Duodenal mucosa (tissue), 2 donors: ENCODE measurements at regions not wholly inside any gene's neighbourhood (a gene's known extent, or its start where the extent isn't known, plus 50 kb on each side); places are given as distances from the start of the nearest gene placed in this dataset.

ENCODE experiments used
- H3K27ac ChIP-seq: one replicate; pipeline ENCODE4 v1.7.0; 2013; ENCODE audit warnings: low read depth, low read length
- H3K27me3 ChIP-seq, 2 donors: one replicate each; pipeline ENCODE4 v1.7.0; 2013; ENCODE audit warnings: low read length in 2 of 2, control low read depth in 1 of 2; ENCODE audit not compliant: insufficient read depth in 2 of 2, control insufficient read depth in 1 of 2
- H3K36me3 ChIP-seq, 2 donors: one replicate each; pipeline ENCODE4 v1.7.0; 2013; ENCODE audit warnings: low read length in 2 of 2, control low read depth in 1 of 2; ENCODE audit not compliant: insufficient read depth in 2 of 2, control insufficient read depth in 1 of 2
- H3K4me1 ChIP-seq, 2 donors: one replicate each; pipeline ENCODE4 v1.7.0; 2013; ENCODE audit warnings: low read length in 2 of 2, control low read depth in 1 of 2; ENCODE audit not compliant: insufficient read depth in 2 of 2, control insufficient read depth in 1 of 2
- H3K4me3 ChIP-seq, 2 donors: one replicate each; pipeline ENCODE4 v1.7.0; 2013; ENCODE audit warnings: low read length in 2 of 2, low read depth in 1 of 2
- H3K9ac ChIP-seq, 2 donors: one replicate each; pipeline ENCODE4 v1.7.0; 2013; ENCODE audit warnings: low read length in 2 of 2, low read depth in 1 of 2
- H3K9me3 ChIP-seq, 2 donors: one replicate each; pipeline ENCODE4 v1.7.0; 2013; ENCODE audit warnings: low read length in 2 of 2, control low read depth in 1 of 2; ENCODE audit not compliant: control insufficient read depth in 1 of 2

GRCh38 chr1:194535369-194535768 lies 1349.0 kb upstream of the B3GALT2 start:
- Histone ChIP-seq H3K27ac (no peak overlapping the region), H3K4me1 (no peaks in the 10 kb centered on the region), H3K36me3 (no peaks in the 10 kb centered on the region), H3K9ac (no peak overlapping the region), H3K4me3 (no peak overlapping the region), H3K27me3 (no peaks in the 10 kb centered on the region), H3K9me3 (peaks cover 0 to 10% of the 10 kb centered on the region in 2 donors)

GRCh38 chr1:194534784-194535183 lies 1348.4 kb upstream of the B3GALT2 start:
- H3K9ac ChIP-seq = no peak overlapping the region
- H3K36me3 ChIP-seq = no peaks in the 10 kb centered on the region
- no peak overlapping the region for H3K4me3 ChIP-seq
- H3K9me3 ChIP-seq = peaks cover 0 to 7% of the 10 kb centered on the region in 2 donors
- no peak overlapping the region for H3K27ac ChIP-seq
- no peaks in the 10 kb centered on the region for H3K4me1 ChIP-seq
- H3K27me3 ChIP-seq = no peaks in the 10 kb centered on the region

- Histone ChIP-seq H3K27ac (no peak overlapping the region), H3K36me3 (no peaks in the 10 kb centered on the region), H3K9ac (no peak overlapping the region), H3K4me1 (no peaks in the 10 kb centered on the region), H3K9me3 (peaks cover 0 to 7% of the 10 kb centered on the region in 2 donors), H3K4me3 (no peak overlapping the region), H3K27me3 (no peaks in the 10 kb centered on the region)
These were observed 1347.2 kb upstream of the B3GALT2 start for GRCh38 chr1:194533641-194534040.

- H3K27me3 ChIP-seq = no peaks in the 10 kb centered on the region
- no peaks in the 10 kb centered on the region for H3K4me1 ChIP-seq
- H3K9ac ChIP-seq = no peak overlapping the region
- no peak overlapping the region for H3K4me3 ChIP-seq
- no peak overlapping the region for H3K27ac ChIP-seq
- H3K9me3 ChIP-seq = no peaks in the 10 kb centered on the region
- H3K36me3 ChIP-seq = no peaks in the 10 kb centered on the region
These were observed 1331.2 kb upstream of the B3GALT2 start for GRCh38 chr1:194517567-194517966.

- Histone ChIP-seq H3K4me1 (no peaks in the 10 kb centered on the region), H3K27ac (no peak overlapping the region), H3K36me3 (no peaks in the 10 kb centered on the region), H3K9ac (no peak overlapping the region), H3K4me3 (no peak overlapping the region), H3K9me3 (peaks cover 0 to under 1% of the 10 kb centered on the region in 2 donors), H3K27me3 (no peaks in the 10 kb centered on the region)
These were observed 1329.5 kb upstream of the B3GALT2 start for GRCh38 chr1:194515916-194516315.

GRCh38 chr1:194512957-194513356 lies 1326.5 kb upstream of the B3GALT2 start:
- Histone ChIP-seq H3K27ac (no peak overlapping the region), H3K9me3 (peaks cover 7 to 8% of the 10 kb centered on the region in 2 donors), H3K9ac (no peak overlapping the region), H3K27me3 (no peaks in the 10 kb centered on the region), H3K36me3 (no peaks in the 10 kb centered on the region), H3K4me3 (no peak overlapping the region), H3K4me1 (no peaks in the 10 kb centered on the region)

GRCh38 chr1:194512345-194512744 lies 1325.9 kb upstream of the B3GALT2 start:
- Histone ChIP-seq H3K9ac (no peak overlapping the region), H3K4me1 (no peaks in the 10 kb centered on the region), H3K4me3 (no peak overlapping the region), H3K27ac (no peak overlapping the region), H3K27me3 (no peaks in the 10 kb centered on the region), H3K36me3 (no peaks in the 10 kb centered on the region), H3K9me3 (peaks cover 7 to 8% of the 10 kb centered on the region in 2 donors)

GRCh38 chr1:194503209-194503608 lies 1316.8 kb upstream of the B3GALT2 start:
- Histone ChIP-seq H3K4me3 (no peak overlapping the region), H3K27ac (no peak overlapping the region), H3K9ac (no peak overlapping the region), H3K36me3 (no peaks in the 10 kb centered on the region), H3K9me3 (no peaks in the 10 kb centered on the region), H3K27me3 (no peaks in the 10 kb centered on the region), H3K4me1 (no peaks in the 10 kb centered on the region)

GRCh38 chr1:194495434-194495833 lies 1309.0 kb upstream of the B3GALT2 start:
- Histone ChIP-seq H3K27me3 (no peaks in the 10 kb centered on the region), H3K27ac (no peak overlapping the region), H3K4me1 (no peaks in the 10 kb centered on the region), H3K9me3 (no peaks in the 10 kb centered on the region), H3K4me3 (no peak overlapping the region), H3K9ac (no peak overlapping the region), H3K36me3 (no peaks in the 10 kb centered on the region)

- H3K9me3 ChIP-seq = no peaks in the 10 kb centered on the region
- H3K4me3 ChIP-seq = no peak overlapping the region
- H3K27me3 ChIP-seq = no peaks in the 10 kb centered on the region
- H3K9ac ChIP-seq = no peak overlapping the region
- H3K27ac ChIP-seq = no peak overlapping the region
- H3K4me1 ChIP-seq = no peaks in the 10 kb centered on the region
- no peaks in the 10 kb centered on the region for H3K36me3 ChIP-seq
These were observed 1300.8 kb upstream of the B3GALT2 start for GRCh38 chr1:194487172-194487571.

- H3K9me3 ChIP-seq = no peaks in the 10 kb centered on the region
- H3K36me3 ChIP-seq = no peaks in the 10 kb centered on the region
- H3K27ac ChIP-seq = no peak overlapping the region
- H3K9ac ChIP-seq = no peak overlapping the region
- no peaks in the 10 kb centered on the region for H3K27me3 ChIP-seq
- H3K4me1 ChIP-seq = no peaks in the 10 kb centered on the region
- H3K4me3 ChIP-seq = no peak overlapping the region
These were observed 1299.0 kb upstream of the B3GALT2 start for GRCh38 chr1:194485432-194485831.
